GM23338 (cell line): ENCODE measurements at regions not wholly inside any gene's neighbourhood (a gene's known extent, or its start where the extent isn't known, plus 50 kb on each side); places are given as distances from the start of the nearest gene placed in this dataset.

ENCODE experiments used
- ATAC-seq: fragments of 200-7000 bp; cut with Tn5 transposase; 3 replicates; pipeline ENCODE4 v1.9.1; 2020
- DNase-seq: peaks from one replicate; pipeline ENCODE4 v3.0.0-alpha.2; 2015; ENCODE audit warnings: low spot score
- H2AFZ ChIP-seq: fragments of 200-600 bp; sonication (generic); 2 replicates; pipeline ENCODE4 v1.8.0; 2016; ENCODE audit warnings: antibody characterized with exemption, mild to moderate bottlenecking, moderate library complexity
- H3F3A ChIP-seq: fragments of 200-600 bp; sonication (generic); replicated peaks from 2 replicates; pipeline ENCODE4 v1.8.0; 2017; ENCODE audit warnings: antibody characterized with exemption, mixed run types, low read depth
- H3K27ac ChIP-seq: fragments of 200-600 bp; sonication (generic); 2 replicates; pipeline ENCODE4 v1.6.1; 2016; ENCODE audit warnings: low read depth
- H3K27me3 ChIP-seq: fragments of 200-600 bp; sonication (generic); 2 replicates; pipeline ENCODE4 v1.8.0; 2016; ENCODE audit warnings: mild to moderate bottlenecking, mixed run types, moderate library complexity; ENCODE audit not compliant: insufficient read depth
- H3K36me3 ChIP-seq: fragments of 200-600 bp; sonication (generic); 2 replicates; pipeline ENCODE4 v1.8.0; 2016; ENCODE audit warnings: mild to moderate bottlenecking; ENCODE audit not compliant: insufficient read depth
- H3K4me1 ChIP-seq: fragments of 200-600 bp; sonication (generic); 2 replicates; pipeline ENCODE4 v1.8.0; 2016; ENCODE audit warnings: mild to moderate bottlenecking, moderate library complexity; ENCODE audit not compliant: insufficient read depth
- H3K4me2 ChIP-seq: fragments of 200-600 bp; sonication (generic); 2 replicates; pipeline ENCODE4 v1.7.1; 2017; ENCODE audit warnings: mixed run types
- H3K4me3 ChIP-seq: fragments of 200-600 bp; sonication (generic); 2 replicates; pipeline ENCODE4 v1.6.1; 2016; ENCODE audit warnings: mixed run types
- H3K79me2 ChIP-seq: fragments of 200-600 bp; sonication (generic); replicated peaks from 2 replicates; pipeline ENCODE4 v1.8.0; 2017; ENCODE audit warnings: mild to moderate bottlenecking; ENCODE audit not compliant: insufficient read depth
- H3K9me2 ChIP-seq: fragments of 200-600 bp; sonication (generic); 2 replicates; pipeline ENCODE4 v1.8.0; 2017; ENCODE audit not compliant: insufficient read depth
- H4K20me1 ChIP-seq: fragments of 200-600 bp; sonication (generic); replicated peaks from 2 replicates; pipeline ENCODE4 v1.8.0; 2017; ENCODE audit warnings: mild to moderate bottlenecking; ENCODE audit not compliant: insufficient read depth
- H3K27ac Mint-ChIP-seq: 2 replicates; pipeline ENCODE4 v1.8.0; 2020; ENCODE audit warnings: inconsistent platforms, mild to moderate bottlenecking, moderate library complexity, mixed read lengths
- H3K27me3 Mint-ChIP-seq: 3 replicates; pipeline ENCODE4 v1.8.0; 2022; ENCODE audit warnings: low read depth, mild to moderate bottlenecking, moderate library complexity, mixed read lengths, inconsistent platforms; ENCODE audit not compliant: insufficient read depth, poor library complexity
- H3K36me3 Mint-ChIP-seq: 3 replicates; pipeline ENCODE4 v1.8.0; 2021; ENCODE audit warnings: low read depth, mild to moderate bottlenecking, inconsistent platforms, moderate library complexity, mixed read lengths
- H3K4me1 Mint-ChIP-seq: 3 replicates; pipeline ENCODE4 v1.8.0; 2020; ENCODE audit warnings: mild to moderate bottlenecking, inconsistent platforms, mixed read lengths
- H3K4me3 Mint-ChIP-seq: 3 replicates; pipeline ENCODE4 v1.8.0; 2021; ENCODE audit warnings: moderate library complexity, mild to moderate bottlenecking, inconsistent platforms, mixed read lengths
- H3K9me3 Mint-ChIP-seq: 3 replicates; pipeline ENCODE4 v1.8.0; 2020; ENCODE audit warnings: moderate library complexity, mild to moderate bottlenecking, inconsistent platforms, mixed read lengths
- ETS1 ChIP-seq: IDR thresholded peaks from 2 replicates; pipeline ENCODE4 v1.6.1; 2016; ENCODE audit warnings: antibody characterized with exemption
- JUNB ChIP-seq: IDR thresholded peaks from one replicate; pipeline ENCODE4 v1.6.1; 2016; ENCODE audit warnings: antibody characterized with exemption; ENCODE audit not compliant: unreplicated experiment
- NANOG ChIP-seq: IDR thresholded peaks from 2 replicates; pipeline ENCODE4 v1.6.1; 2016; ENCODE audit warnings: antibody characterized with exemption, borderline replicate concordance
- POLR2AphosphoS5 ChIP-seq: IDR thresholded peaks from 2 replicates; pipeline ENCODE4 v1.6.1; 2016; ENCODE audit warnings: antibody characterized with exemption, low read depth
- ZNF331 ChIP-seq: fragments of 250-450 bp; sonication (Bioruptor Pico); IDR thresholded peaks from 2 replicates; pipeline ENCODE4 v1.5.0; 2020; ENCODE audit warnings: low read depth, mild to moderate bottlenecking, moderate library complexity
- TF ChIP-seq, protein P1 (sequence below): fragments of 250-450 bp; sonication (Bioruptor Pico); IDR thresholded peaks from 2 replicates; pipeline ENCODE4 v1.5.0; 2020; ENCODE audit warnings: mild to moderate bottlenecking, moderate library complexity
- TF ChIP-seq, protein P2 (sequence below), 2 experiments: fragments of 200-600 bp in 1 of 2; sonication (generic) in 1 of 2; conservative IDR thresholded peaks; 2 replicates each; pipeline versions ENCODE4 v1.5.1 to v1.6.1; 2016 to 2017; ENCODE audit warnings: antibody characterized with exemption in 2 of 2, low read depth in 2 of 2, mild to moderate bottlenecking in 2 of 2, moderate library complexity in 1 of 2

DNA sequence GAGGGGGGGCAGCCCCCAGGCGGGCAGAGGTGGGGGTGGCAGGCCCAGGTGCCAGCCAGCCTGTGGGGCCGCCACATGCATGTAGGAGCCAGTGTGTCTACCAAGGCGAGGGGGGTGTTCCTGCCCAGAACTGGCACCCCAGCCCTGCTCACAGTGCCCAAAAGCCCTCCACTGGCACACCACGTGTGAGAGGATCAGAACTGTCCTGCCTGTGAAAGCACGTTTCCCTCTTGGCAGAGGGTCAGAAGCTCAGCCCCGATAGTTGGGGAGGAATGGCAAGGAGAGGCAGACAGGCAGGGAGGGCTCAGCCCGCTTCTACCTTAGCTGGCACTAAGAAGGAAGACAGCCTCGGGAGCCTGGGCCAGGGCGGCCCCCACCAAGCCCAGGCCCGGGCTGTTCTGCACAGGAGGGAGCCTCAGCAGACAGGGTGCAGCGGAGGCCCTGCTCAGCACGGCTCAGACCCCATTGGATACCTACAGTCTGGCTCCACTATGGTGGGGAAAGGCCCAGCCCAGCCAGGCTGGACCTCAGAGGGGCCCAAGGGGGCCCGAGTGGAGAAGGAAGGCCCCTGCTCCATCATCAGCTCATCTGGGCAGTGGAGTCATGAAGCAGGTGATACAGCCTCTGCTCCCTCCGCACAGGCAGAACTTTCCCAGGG is 84.8 kb upstream of the LINGO1 start (continued):
- TF ChIP-seq, protein P1, sequence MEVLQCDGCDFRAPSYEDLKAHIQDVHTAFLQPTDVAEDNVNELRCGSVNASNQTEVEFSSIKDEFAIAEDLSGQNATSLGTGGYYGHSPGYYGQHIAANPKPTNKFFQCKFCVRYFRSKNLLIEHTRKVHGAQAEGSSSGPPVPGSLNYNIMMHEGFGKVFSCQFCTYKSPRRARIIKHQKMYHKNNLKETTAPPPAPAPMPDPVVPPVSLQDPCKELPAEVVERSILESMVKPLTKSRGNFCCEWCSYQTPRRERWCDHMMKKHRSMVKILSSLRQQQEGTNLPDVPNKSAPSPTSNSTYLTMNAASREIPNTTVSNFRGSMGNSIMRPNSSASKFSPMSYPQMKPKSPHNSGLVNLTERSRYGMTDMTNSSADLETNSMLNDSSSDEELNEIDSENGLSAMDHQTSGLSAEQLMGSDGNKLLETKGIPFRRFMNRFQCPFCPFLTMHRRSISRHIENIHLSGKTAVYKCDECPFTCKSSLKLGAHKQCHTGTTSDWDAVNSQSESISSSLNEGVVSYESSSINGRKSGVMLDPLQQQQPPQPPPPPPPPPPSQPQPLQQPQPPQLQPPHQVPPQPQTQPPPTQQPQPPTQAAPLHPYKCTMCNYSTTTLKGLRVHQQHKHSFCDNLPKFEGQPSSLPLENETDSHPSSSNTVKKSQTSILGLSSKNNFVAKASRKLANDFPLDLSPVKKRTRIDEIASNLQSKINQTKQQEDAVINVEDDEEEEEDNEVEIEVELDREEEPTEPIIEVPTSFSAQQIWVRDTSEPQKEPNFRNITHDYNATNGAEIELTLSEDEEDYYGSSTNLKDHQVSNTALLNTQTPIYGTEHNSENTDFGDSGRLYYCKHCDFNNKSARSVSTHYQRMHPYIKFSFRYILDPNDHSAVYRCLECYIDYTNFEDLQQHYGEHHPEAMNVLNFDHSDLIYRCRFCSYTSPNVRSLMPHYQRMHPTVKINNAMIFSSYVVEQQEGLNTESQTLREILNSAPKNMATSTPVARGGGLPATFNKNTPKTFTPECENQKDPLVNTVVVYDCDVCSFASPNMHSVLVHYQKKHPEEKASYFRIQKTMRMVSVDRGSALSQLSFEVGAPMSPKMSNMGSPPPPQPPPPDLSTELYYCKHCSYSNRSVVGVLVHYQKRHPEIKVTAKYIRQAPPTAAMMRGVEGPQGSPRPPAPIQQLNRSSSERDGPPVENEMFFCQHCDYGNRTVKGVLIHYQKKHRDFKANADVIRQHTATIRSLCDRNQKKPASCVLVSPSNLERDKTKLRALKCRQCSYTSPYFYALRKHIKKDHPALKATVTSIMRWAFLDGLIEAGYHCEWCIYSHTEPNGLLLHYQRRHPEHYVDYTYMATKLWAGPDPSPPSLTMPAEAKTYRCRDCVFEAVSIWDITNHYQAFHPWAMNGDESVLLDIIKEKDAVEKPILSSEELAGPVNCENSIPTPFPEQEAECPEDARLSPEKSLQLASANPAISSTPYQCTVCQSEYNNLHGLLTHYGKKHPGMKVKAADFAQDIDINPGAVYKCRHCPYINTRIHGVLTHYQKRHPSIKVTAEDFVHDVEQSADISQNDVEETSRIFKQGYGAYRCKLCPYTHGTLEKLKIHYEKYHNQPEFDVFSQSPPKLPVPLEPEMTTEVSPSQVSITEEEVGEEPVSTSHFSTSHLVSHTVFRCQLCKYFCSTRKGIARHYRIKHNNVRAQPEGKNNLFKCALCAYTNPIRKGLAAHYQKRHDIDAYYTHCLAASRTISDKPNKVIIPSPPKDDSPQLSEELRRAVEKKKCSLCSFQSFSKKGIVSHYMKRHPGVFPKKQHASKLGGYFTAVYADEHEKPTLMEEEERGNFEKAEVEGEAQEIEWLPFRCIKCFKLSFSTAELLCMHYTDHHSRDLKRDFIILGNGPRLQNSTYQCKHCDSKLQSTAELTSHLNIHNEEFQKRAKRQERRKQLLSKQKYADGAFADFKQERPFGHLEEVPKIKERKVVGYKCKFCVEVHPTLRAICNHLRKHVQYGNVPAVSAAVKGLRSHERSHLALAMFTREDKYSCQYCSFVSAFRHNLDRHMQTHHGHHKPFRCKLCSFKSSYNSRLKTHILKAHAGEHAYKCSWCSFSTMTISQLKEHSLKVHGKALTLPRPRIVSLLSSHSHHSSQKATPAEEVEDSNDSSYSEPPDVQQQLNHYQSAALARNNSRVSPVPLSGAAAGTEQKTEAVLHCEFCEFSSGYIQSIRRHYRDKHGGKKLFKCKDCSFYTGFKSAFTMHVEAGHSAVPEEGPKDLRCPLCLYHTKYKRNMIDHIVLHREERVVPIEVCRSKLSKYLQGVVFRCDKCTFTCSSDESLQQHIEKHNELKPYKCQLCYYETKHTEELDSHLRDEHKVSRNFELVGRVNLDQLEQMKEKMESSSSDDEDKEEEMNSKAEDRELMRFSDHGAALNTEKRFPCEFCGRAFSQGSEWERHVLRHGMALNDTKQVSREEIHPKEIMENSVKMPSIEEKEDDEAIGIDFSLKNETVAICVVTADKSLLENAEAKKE: no peak
- TF ChIP-seq JUNB (no peak), NANOG (no peak), ETS1 (no peak)

DNA sequence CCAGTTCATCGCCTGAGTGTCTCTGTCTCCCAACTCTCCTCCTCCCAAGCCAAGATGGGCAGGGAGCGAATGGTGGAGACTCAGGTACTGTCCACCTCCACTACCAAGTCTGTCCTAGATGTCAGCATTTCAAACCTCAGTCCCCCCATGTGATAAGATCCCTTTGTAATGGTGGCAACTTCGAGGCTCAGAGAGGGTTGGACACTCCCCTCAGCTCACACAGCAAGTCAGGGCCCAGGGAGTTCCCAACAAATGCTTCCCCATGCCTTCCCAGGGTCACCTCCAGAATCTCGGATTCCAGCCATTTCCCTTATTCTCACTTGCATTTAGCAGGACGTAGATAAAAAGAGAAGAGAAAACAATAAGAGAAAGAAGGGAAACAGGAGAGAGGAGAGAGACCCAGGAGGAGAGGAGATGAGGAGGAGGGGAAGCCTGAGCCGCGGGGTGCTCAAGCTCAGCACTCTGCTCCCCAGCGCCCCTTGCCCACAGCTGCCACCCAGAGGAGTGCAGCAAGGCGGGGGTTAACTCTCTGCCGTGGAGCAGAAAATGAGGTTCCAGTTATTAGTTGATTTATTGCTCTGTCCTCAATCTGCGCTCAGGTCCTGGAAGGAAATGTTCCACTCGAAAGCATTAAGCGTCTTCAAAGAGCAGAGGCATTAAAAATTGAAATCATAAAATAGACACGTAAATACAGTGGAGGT is 84.1 kb upstream of the LINGO1 start:
- Histone ChIP-seq H3K4me1 (no peaks in the 10 kb centered on the region), H3K4me3 (no peak overlapping the region), H3K79me2 (no peaks in the 10 kb centered on the region), H4K20me1 (no peaks in the 10 kb centered on the region), H3F3A (no peaks in the 10 kb centered on the region), H3K36me3 (no peaks in the 10 kb centered on the region), H3K27me3 (no peaks in the 10 kb centered on the region), H3K27ac (no peak overlapping the region), H3K4me2 (no peak overlapping the region), H2AFZ (no peak overlapping the region), H3K9me2 (no peaks in the 10 kb centered on the region)
- Mint-ChIP-seq H3K4me3 (no peak overlapping the region), H3K9me3 (no peaks in the 10 kb centered on the region), H3K27me3 (peaks cover 4% of the 10 kb centered on the region), H3K27ac (no peak overlapping the region), H3K36me3 (no peaks in the 10 kb centered on the region), H3K4me1 (peaks cover 25% of the 10 kb centered on the region)
- DNase-seq (peak; percentile 25), ATAC-seq (peak; percentile 59)
- TF ChIP-seq ZNF331 (CRISPR knock-in tag): no peak
- no peak for TF ChIP-seq POLR2AphosphoS5
- TF ChIP-seq, protein P2, sequence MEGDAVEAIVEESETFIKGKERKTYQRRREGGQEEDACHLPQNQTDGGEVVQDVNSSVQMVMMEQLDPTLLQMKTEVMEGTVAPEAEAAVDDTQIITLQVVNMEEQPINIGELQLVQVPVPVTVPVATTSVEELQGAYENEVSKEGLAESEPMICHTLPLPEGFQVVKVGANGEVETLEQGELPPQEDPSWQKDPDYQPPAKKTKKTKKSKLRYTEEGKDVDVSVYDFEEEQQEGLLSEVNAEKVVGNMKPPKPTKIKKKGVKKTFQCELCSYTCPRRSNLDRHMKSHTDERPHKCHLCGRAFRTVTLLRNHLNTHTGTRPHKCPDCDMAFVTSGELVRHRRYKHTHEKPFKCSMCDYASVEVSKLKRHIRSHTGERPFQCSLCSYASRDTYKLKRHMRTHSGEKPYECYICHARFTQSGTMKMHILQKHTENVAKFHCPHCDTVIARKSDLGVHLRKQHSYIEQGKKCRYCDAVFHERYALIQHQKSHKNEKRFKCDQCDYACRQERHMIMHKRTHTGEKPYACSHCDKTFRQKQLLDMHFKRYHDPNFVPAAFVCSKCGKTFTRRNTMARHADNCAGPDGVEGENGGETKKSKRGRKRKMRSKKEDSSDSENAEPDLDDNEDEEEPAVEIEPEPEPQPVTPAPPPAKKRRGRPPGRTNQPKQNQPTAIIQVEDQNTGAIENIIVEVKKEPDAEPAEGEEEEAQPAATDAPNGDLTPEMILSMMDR (conservative IDR thresholded peaks at IDR 0.05; ENCODE audit: low read depth in 2 of 2): 0 out of 4 replicates have a peak, but pooled peaks of 1 of the 2 experiments have one; percentile 3
